Gastrocnemius medialis (tissue), 4 donors: ENCODE measurements at regions not wholly inside any gene's neighbourhood (a gene's known extent, or its start where the extent isn't known, plus 50 kb on each side); places are given as distances from the start of the nearest gene placed in this dataset.

Source experiments
- ATAC-seq, 2 donors: fragments of 150-250 bp; one replicate each; pipeline ENCODE4 v1.9.1; 2016
- DNase-seq, 2 donors: peaks; one replicate each; pipeline ENCODE4 v3.0.0-alpha.2; 2019
- H3K27ac ChIP-seq, 4 donors: fragments of 200-600 bp; sonication (generic); 1 replicate in 1 of 4; 2 replicates in 3 of 4; pipeline ENCODE4 v1.5.1; 2016 to 2018; ENCODE audit warnings: mild to moderate bottlenecking in 2 of 4, moderate library complexity in 1 of 4
- H3K27me3 ChIP-seq, 3 donors: fragments of 200-600 bp; sonication (generic) in 2 of 3; 1 replicate in 1 of 3; 2 replicates in 2 of 3; pipeline versions ENCODE4 v1.5.1 to v1.6.0; 2016 to 2019; ENCODE audit warnings: mild to moderate bottlenecking in 1 of 3, moderate library complexity in 1 of 3
- H3K36me3 ChIP-seq, 2 donors: fragments of 200-600 bp; sonication (generic) in 1 of 2; one replicate each; pipeline ENCODE4 v1.5.1; 2017 to 2018
- H3K4me1 ChIP-seq, 2 donors: fragments of 200-600 bp; sonication (generic) in 1 of 2; one replicate each; pipeline ENCODE4 v1.5.1; 2016 to 2017; ENCODE audit warnings: mild to moderate bottlenecking in 2 of 2
- H3K4me3 ChIP-seq, 4 donors: fragments of 200-600 bp; sonication (generic) in 3 of 4; 1 replicate in 1 of 4; 2 replicates in 3 of 4; pipeline ENCODE4 v1.5.1; 2016 to 2019; ENCODE audit warnings: mild to moderate bottlenecking in 2 of 4
- H3K9me3 ChIP-seq, 3 donors: fragments of 200-600 bp; sonication (generic) in 2 of 3; 1 replicate in 1 of 3; 2 replicates in 2 of 3; pipeline ENCODE4 v1.5.1; 2016 to 2019
- POLR2A ChIP-seq, 2 donors: fragments of 450-650 bp; IDR thresholded peaks; one replicate each; pipeline ENCODE4 v1.6.1; 2017; ENCODE audit warnings: antibody characterized with exemption in 2 of 2, mild to moderate bottlenecking in 2 of 2, moderate library complexity in 2 of 2
- in situ Hi-C, 4 donors: fragments of 200-750 bp; cut with MboI; loops; one replicate each; pipeline versions ENCODE4 v1.15.0 to v1.8.0; 2017; ENCODE audit warnings: low sequenced_read_pairs in 4 of 4
- intact Hi-C: fragments of 100-400 bp; cut with DNase I; formaldehyde crosslinking; loops from one replicate; pipeline ENCODE4 v1.15.1; 2023; ENCODE audit warnings: low total_unique reads
- TF ChIP-seq, protein P1 (sequence below), 5 experiments: fragments of 450-650 bp in 3 of 5; fragments of 200-600 bp in 2 of 5; sonication (generic) in 2 of 5; IDR thresholded peaks in 4 of 5; conservative IDR thresholded peaks in 1 of 5; 1 replicate in 4 of 5; 2 replicates in 1 of 5; pipeline ENCODE4 v1.5.1; 2016 to 2019; ENCODE audit warnings: antibody characterized with exemption in 5 of 5, mild to moderate bottlenecking in 3 of 5, moderate library complexity in 3 of 5

DNA sequence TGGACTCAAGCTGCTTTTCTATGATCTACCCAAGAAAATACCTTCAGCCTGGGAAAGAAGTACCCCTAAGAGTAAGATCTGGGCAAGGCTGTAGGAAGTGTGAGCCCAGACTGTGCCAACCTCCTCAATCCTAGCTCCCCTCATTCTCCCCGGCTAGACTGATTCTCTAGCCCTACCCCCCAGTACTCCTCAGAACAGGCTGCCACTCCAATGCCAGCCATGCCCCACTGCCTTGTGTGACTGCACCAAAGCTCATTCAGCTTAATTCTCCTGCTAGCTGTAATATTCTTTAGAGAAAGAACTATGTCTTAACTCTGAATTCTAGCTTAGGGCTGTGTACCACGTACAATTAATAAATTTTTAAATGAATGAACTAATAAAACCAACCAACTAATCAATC, 92.6 kb upstream of the AKIP1 start:
- DNase-seq (no peak), ATAC-seq (no peak)
- Histone ChIP-seq H3K27ac (no peak overlapping the region), H3K4me1 (peaks cover 4 to 6% of the 10 kb centered on the region in 2 donors), H3K27me3 (no peaks in the 10 kb centered on the region), H3K9me3 (no peaks in the 10 kb centered on the region), H3K4me3 (no peak overlapping the region), H3K36me3 (no peaks in the 10 kb centered on the region)
- in situ Hi-C loops, result loop anchor here in 3 of 4 donors (10.0 to 25.0 kb wide), 3 partner anchors 124 to 134 kb away; partner anchors contain the start of genes RPL27A (in 2 of the 3) and TRIM66 (in 2 of the 3)
- TF ChIP-seq, protein P1, sequence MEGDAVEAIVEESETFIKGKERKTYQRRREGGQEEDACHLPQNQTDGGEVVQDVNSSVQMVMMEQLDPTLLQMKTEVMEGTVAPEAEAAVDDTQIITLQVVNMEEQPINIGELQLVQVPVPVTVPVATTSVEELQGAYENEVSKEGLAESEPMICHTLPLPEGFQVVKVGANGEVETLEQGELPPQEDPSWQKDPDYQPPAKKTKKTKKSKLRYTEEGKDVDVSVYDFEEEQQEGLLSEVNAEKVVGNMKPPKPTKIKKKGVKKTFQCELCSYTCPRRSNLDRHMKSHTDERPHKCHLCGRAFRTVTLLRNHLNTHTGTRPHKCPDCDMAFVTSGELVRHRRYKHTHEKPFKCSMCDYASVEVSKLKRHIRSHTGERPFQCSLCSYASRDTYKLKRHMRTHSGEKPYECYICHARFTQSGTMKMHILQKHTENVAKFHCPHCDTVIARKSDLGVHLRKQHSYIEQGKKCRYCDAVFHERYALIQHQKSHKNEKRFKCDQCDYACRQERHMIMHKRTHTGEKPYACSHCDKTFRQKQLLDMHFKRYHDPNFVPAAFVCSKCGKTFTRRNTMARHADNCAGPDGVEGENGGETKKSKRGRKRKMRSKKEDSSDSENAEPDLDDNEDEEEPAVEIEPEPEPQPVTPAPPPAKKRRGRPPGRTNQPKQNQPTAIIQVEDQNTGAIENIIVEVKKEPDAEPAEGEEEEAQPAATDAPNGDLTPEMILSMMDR (IDR thresholded peaks at IDR 0.05 in 4 of 5, conservative IDR thresholded peaks at IDR 0.05 in 1 of 5), result no peak
- no peak for TF ChIP-seq POLR2A (IDR thresholded peaks at IDR 0.05)
- intact Hi-C loops, result loop anchor here (10.0 kb wide), 1 partner anchor 554 kb away; the partner anchor contains the start of gene LMO1

DNA sequence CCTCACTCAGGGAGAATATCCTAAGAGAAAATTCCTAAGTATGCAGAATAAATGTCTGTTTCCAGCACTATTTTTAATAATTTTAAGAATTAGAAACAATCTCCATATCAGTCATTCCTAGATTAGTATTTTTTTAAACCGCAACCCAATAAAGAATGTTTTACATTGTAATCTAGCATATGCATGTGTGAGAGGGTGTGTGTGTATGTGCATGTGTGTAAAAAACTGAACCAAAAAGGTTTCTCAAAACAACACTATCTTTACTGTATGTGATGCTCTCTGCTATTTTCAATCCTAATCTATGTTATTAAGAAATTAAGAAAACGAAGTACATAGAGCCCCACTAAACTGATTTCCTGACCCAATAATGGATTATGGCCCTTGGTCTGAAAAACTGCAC, 90.6 kb upstream of the AKIP1 start:
- no peak for DNase-seq
- H3K4me1 ChIP-seq, result no peaks in the 10 kb centered on the region
- no peak overlapping the region for H3K27ac ChIP-seq
- ATAC-seq, result no peak
- TF ChIP-seq, protein P1 (IDR thresholded peaks at IDR 0.05 in 4 of 5, conservative IDR thresholded peaks at IDR 0.05 in 1 of 5), result no peak
- TF ChIP-seq POLR2A (IDR thresholded peaks at IDR 0.05), result no peak
- H3K27me3 ChIP-seq, result no peaks in the 10 kb centered on the region
- intact Hi-C loops (no loop called here), in situ Hi-C loops (loop anchor here in 1 of 4 donors (25.0 kb wide), 1 partner anchor 133 kb away; the partner anchor contains the start of genes RPL27A and TRIM66)
- H3K4me3 ChIP-seq, result no peak overlapping the region
- no peaks in the 10 kb centered on the region for H3K36me3 ChIP-seq
- no peaks in the 10 kb centered on the region for H3K9me3 ChIP-seq

DNA sequence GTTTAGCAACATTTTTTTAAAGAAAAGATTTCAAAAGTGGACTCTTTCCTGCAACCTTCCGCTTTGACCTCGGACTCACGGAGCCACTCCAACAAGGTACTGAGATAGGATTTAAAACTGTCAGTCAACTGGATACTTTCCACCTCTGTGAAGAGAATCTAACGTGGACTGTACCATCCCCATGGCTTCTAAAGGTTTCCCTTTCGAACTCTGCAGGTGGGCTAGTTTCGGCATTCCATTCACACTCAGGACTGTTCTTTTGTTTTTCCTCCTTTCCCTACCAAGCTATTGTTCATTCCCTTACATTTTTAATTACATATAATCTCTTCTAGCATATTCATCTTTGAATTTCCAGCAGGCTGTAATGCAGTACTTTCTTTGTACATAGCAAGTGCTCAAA, 88.5 kb upstream of the AKIP1 start:
- intact Hi-C loops, result no loop called here
- no peaks in the 10 kb centered on the region for H3K36me3 ChIP-seq
- no peak for TF ChIP-seq POLR2A (IDR thresholded peaks at IDR 0.05)
- TF ChIP-seq, protein P1 (IDR thresholded peaks at IDR 0.05 in 4 of 5, conservative IDR thresholded peaks at IDR 0.05 in 1 of 5), result no peak

DNA sequence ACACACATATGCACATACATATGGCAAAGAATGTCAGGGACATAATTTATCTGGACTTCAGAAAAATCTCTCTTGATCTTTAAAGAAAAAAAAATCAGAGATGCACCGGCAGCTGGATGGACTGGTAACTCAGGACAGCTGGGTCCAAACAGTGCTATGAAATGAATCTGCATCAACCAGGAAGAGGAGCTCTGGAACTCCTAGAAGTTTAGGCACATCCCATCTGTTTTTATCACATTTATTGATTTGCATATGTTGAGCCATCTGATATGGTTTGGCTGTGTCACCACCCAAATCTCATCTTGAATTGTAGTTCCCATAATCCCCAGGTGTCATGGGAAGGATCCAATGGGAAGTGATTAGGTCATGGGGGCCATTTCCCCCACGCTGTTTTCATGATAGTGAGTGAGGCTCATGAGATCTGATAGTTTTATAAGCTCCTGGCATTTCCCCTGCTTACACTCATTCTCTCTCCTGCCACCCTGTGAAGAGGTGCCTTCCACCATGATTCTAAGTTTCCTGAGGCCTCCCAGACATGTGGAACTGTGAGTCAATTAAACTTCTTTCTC, 87.7 kb upstream of the AKIP1 start:
- no peaks in the 10 kb centered on the region for H3K36me3 ChIP-seq
- intact Hi-C loops (no loop called here), in situ Hi-C loops (loop anchor here in 1 of 4 donors (25.0 kb wide), 1 partner anchor 136 kb away; the partner anchor contains the start of genes RPL27A and TRIM66)
- H3K9me3 ChIP-seq, result no peaks in the 10 kb centered on the region
- no peak for ATAC-seq
- H3K4me1 ChIP-seq, result no peaks in the 10 kb centered on the region
- H3K27ac ChIP-seq, result no peak overlapping the region
- no peaks in the 10 kb centered on the region for H3K27me3 ChIP-seq
- DNase-seq, result no peak
- H3K4me3 ChIP-seq, result no peak overlapping the region
- TF ChIP-seq POLR2A (IDR thresholded peaks at IDR 0.05), result no peak
- TF ChIP-seq, protein P1 (IDR thresholded peaks at IDR 0.05 in 4 of 5, conservative IDR thresholded peaks at IDR 0.05 in 1 of 5), result no peak

More for the DNA sequence above, 88.5 kb upstream of the AKIP1 start:
- Histone ChIP-seq H3K4me1 (no peaks in the 10 kb centered on the region), H3K4me3 (no peak overlapping the region), H3K9me3 (no peaks in the 10 kb centered on the region), H3K27ac (no peak overlapping the region), H3K27me3 (no peaks in the 10 kb centered on the region)
- DNase-seq (no peak), ATAC-seq (no peak)
- in situ Hi-C loops, result loop anchor here in 1 of 4 donors (25.0 kb wide), 1 partner anchor 135 kb away; the partner anchor contains the start of genes RPL27A and TRIM66
